Parathyroid adenoma (tissue), 2 donors: ENCODE measurements at regions not wholly inside any gene's neighbourhood (a gene's known extent, or its start where the extent isn't known, plus 50 kb on each side); places are given as distances from the start of the nearest gene placed in this dataset.

Experiments used
- H2AFZ ChIP-seq: fragments of 300-600 bp; sonication (generic); one replicate; pipeline ENCODE4 v1.7.0; 2017; ENCODE audit warnings: antibody characterized with exemption, mild to moderate bottlenecking
- H3K27ac ChIP-seq: fragments of 300-600 bp; sonication (generic); one replicate; pipeline ENCODE4 v1.7.0; 2017
- H3K27me3 ChIP-seq: fragments of 300-600 bp; sonication (generic); one replicate; pipeline ENCODE4 v1.7.0; 2017; ENCODE audit warnings: low read length; ENCODE audit not compliant: control insufficient read depth, insufficient read depth
- H3K36me3 ChIP-seq: fragments of 300-600 bp; sonication (generic); one replicate; pipeline ENCODE4 v1.7.0; 2017; ENCODE audit warnings: low read length; ENCODE audit not compliant: control insufficient read depth, insufficient read depth
- H3K4me1 ChIP-seq: fragments of 300-600 bp; sonication (generic); one replicate; pipeline ENCODE4 v1.7.0; 2017; ENCODE audit warnings: control low read depth
- H3K4me2 ChIP-seq: fragments of 300-600 bp; sonication (generic); one replicate; pipeline ENCODE4 v1.7.0; 2017; ENCODE audit warnings: low read length
- H3K4me3 ChIP-seq: fragments of 300-600 bp; sonication (generic); one replicate; pipeline ENCODE4 v1.7.0; 2017; ENCODE audit warnings: low read depth, low read length
- H3K79me2 ChIP-seq: fragments of 300-600 bp; sonication (generic); one replicate; pipeline ENCODE4 v1.7.0; 2017; ENCODE audit warnings: control low read depth
- H3K9ac ChIP-seq: fragments of 300-600 bp; sonication (generic); one replicate; pipeline ENCODE4 v1.7.0; 2017; ENCODE audit warnings: mild to moderate bottlenecking
- H3K9me3 ChIP-seq: fragments of 300-600 bp; sonication (generic); one replicate; pipeline ENCODE4 v1.7.0; 2017; ENCODE audit warnings: low read length; ENCODE audit not compliant: control insufficient read depth
- TF ChIP-seq, protein P1 (sequence below): fragments of 300-600 bp; sonication (generic); IDR thresholded peaks from one replicate; pipeline ENCODE4 v1.7.0; 2017; ENCODE audit warnings: antibody characterized with exemption, mild to moderate bottlenecking
- donor health status: primary hyperparathyroidism.

DNA sequence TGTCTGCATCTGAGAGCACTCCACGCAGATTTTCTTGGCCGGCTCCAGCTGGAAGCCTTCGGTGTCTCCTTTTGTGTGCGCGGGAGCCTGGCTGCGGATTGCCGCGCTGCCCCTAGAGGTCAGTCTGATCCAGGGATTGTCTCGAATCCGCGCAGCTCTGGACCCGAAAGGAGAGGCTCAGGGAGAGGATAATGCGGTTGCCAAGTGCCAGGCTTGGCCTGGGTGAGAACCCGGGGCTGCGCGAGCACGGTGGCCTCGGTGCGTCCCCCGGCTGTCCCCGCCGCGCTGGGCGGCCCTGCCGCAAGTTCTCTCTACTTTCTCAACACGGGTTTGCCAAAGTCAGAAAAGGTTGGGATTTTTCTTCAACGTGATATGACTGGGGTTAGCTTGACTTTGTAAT, 140.9 kb downstream of the ADCYAP1R1 start:
- H3K27me3 ChIP-seq: no peaks in the 10 kb centered on the region
- peak overlapping the region; percentile 59 for H2AFZ ChIP-seq
- TF ChIP-seq, protein P1, sequence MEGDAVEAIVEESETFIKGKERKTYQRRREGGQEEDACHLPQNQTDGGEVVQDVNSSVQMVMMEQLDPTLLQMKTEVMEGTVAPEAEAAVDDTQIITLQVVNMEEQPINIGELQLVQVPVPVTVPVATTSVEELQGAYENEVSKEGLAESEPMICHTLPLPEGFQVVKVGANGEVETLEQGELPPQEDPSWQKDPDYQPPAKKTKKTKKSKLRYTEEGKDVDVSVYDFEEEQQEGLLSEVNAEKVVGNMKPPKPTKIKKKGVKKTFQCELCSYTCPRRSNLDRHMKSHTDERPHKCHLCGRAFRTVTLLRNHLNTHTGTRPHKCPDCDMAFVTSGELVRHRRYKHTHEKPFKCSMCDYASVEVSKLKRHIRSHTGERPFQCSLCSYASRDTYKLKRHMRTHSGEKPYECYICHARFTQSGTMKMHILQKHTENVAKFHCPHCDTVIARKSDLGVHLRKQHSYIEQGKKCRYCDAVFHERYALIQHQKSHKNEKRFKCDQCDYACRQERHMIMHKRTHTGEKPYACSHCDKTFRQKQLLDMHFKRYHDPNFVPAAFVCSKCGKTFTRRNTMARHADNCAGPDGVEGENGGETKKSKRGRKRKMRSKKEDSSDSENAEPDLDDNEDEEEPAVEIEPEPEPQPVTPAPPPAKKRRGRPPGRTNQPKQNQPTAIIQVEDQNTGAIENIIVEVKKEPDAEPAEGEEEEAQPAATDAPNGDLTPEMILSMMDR: peak; percentile 57
- H3K9ac ChIP-seq: no peak overlapping the region
- H3K4me1 ChIP-seq: no peaks in the 10 kb centered on the region
- no peaks in the 10 kb centered on the region for H3K9me3 ChIP-seq
- no peaks in the 10 kb centered on the region for H3K79me2 ChIP-seq
- no peaks in the 10 kb centered on the region for H3K36me3 ChIP-seq
- no peak overlapping the region for H3K4me3 ChIP-seq
- H3K4me2 ChIP-seq: peak overlapping the region; percentile 46
- H3K27ac ChIP-seq: no peak overlapping the region

- Histone ChIP-seq H3K9me3 (no peaks in the 10 kb centered on the region), H3K27ac (no peak overlapping the region), H3K4me1 (no peaks in the 10 kb centered on the region), H3K4me3 (no peak overlapping the region), H3K9ac (no peak overlapping the region), H3K27me3 (no peaks in the 10 kb centered on the region), H3K4me2 (no peak overlapping the region), H2AFZ (no peak overlapping the region), H3K79me2 (no peaks in the 10 kb centered on the region), H3K36me3 (no peaks in the 10 kb centered on the region)
- TF ChIP-seq, protein P1: no peak
Observed at GRCh38 chr7:31190906-31191305, 138.8 kb downstream of the ADCYAP1R1 start.

GRCh38 chr7:31186202-31186601, 134.1 kb downstream of the ADCYAP1R1 start:
- H3K4me2 ChIP-seq: no peak overlapping the region
- H2AFZ ChIP-seq: no peak overlapping the region
- no peaks in the 10 kb centered on the region for H3K79me2 ChIP-seq
- no peaks in the 10 kb centered on the region for H3K36me3 ChIP-seq
- no peaks in the 10 kb centered on the region for H3K4me1 ChIP-seq
- no peak overlapping the region for H3K27ac ChIP-seq
- H3K4me3 ChIP-seq: no peak overlapping the region
- TF ChIP-seq, protein P1: no peak
- H3K9ac ChIP-seq: no peak overlapping the region
- H3K27me3 ChIP-seq: no peaks in the 10 kb centered on the region
- H3K9me3 ChIP-seq: no peaks in the 10 kb centered on the region

DNA sequence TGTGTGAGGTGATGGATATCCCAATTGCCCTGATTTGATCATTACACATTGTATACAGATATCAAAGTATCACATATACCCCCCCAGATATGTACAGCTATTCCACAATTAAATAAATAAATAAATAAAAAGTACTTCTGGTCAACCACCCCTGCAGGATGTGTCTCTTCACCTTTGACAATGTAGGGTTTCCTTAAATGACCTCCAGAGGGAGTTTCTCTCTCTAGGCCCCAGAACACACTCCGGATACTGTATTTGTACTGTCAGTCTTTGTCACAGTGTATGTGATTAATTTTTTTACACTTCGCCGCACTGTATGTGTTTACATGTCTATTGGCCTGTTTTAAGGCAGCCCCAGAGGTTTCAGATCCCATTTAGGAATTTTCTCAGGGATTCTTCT, 123.6 kb downstream of the ADCYAP1R1 start:
- Histone ChIP-seq H3K27me3 (no peaks in the 10 kb centered on the region), H3K9me3 (no peaks in the 10 kb centered on the region), H3K4me3 (no peak overlapping the region), H3K9ac (no peak overlapping the region), H3K4me1 (no peaks in the 10 kb centered on the region), H3K79me2 (no peaks in the 10 kb centered on the region), H3K4me2 (no peak overlapping the region), H3K36me3 (no peaks in the 10 kb centered on the region), H3K27ac (no peak overlapping the region), H2AFZ (no peak overlapping the region)
- TF ChIP-seq, protein P1: no peak

- TF ChIP-seq, protein P1: no peak
- H3K9me3 ChIP-seq: no peaks in the 10 kb centered on the region
- no peaks in the 10 kb centered on the region for H3K4me1 ChIP-seq
- no peak overlapping the region for H2AFZ ChIP-seq
- H3K27me3 ChIP-seq: no peaks in the 10 kb centered on the region
- no peak overlapping the region for H3K4me2 ChIP-seq
- H3K36me3 ChIP-seq: no peaks in the 10 kb centered on the region
- no peak overlapping the region for H3K4me3 ChIP-seq
- no peak overlapping the region for H3K27ac ChIP-seq
- H3K9ac ChIP-seq: no peak overlapping the region
- H3K79me2 ChIP-seq: no peaks in the 10 kb centered on the region
Observed at GRCh38 chr7:31171984-31172383, 119.9 kb downstream of the ADCYAP1R1 start.
